AG04450 (cell line): ENCODE measurements at regions not wholly inside any gene's neighbourhood (a gene's known extent, or its start where the extent isn't known, plus 50 kb on each side); places are given as distances from the start of the nearest gene placed in this dataset.

Experiments
- CTCF ChIA-PET: fragments of 300-600, 350-600 bp; formaldehyde crosslinking; extraction: SDS; loops from one replicate; lab custom pipeline; 2022; ENCODE audit warnings: antibody characterized with exemption, inconsistent platforms; lab: Charles Lee
- POLR2A ChIA-PET: fragments of 350-600 bp; formaldehyde crosslinking; extraction: SDS; loops from one replicate; lab custom pipeline; 2021; ENCODE audit warnings: antibody characterized with exemption, inconsistent platforms; lab: Yijun Ruan, JAX
- DNase-seq: peaks from one replicate; pipeline ENCODE4 v3.0.0-alpha.2; 2011; ENCODE audit warnings: low read depth, low spot score
- H3K27ac ChIP-seq: one replicate; pipeline ENCODE4 v1.5.1; 2012; ENCODE audit warnings: low read depth, low read length, control low read depth
- H3K27me3 ChIP-seq: one replicate; pipeline ENCODE4 v1.6.0; 2012; ENCODE audit warnings: low read length; ENCODE audit not compliant: control insufficient read depth, insufficient read depth
- H3K4me3 ChIP-seq: 2 replicates; pipeline ENCODE4 v1.5.1; 2011; ENCODE audit warnings: mild to moderate bottlenecking, low read depth, low read length, control low read depth
- H3K9me3 ChIP-seq: 2 replicates; pipeline ENCODE4 v1.5.1; 2012; ENCODE audit warnings: low read length; ENCODE audit not compliant: control insufficient read depth, insufficient read depth
- TF ChIP-seq, protein P1 (sequence below): IDR thresholded peaks from 2 replicates; pipeline ENCODE4 v1.5.1; 2011; ENCODE audit warnings: low read depth, low read length, control low read depth, inconsistent platforms

- CTCF ChIA-PET, result no interaction called here
- Histone ChIP-seq H3K27ac (no peak overlapping the region), H3K27me3 (no peaks in the 10 kb centered on the region), H3K9me3 (peaks cover 13% of the 10 kb centered on the region), H3K4me3 (no peak overlapping the region)
- DNase-seq, result no peak
- POLR2A ChIA-PET, result no interaction called here
- TF ChIP-seq, protein P1, sequence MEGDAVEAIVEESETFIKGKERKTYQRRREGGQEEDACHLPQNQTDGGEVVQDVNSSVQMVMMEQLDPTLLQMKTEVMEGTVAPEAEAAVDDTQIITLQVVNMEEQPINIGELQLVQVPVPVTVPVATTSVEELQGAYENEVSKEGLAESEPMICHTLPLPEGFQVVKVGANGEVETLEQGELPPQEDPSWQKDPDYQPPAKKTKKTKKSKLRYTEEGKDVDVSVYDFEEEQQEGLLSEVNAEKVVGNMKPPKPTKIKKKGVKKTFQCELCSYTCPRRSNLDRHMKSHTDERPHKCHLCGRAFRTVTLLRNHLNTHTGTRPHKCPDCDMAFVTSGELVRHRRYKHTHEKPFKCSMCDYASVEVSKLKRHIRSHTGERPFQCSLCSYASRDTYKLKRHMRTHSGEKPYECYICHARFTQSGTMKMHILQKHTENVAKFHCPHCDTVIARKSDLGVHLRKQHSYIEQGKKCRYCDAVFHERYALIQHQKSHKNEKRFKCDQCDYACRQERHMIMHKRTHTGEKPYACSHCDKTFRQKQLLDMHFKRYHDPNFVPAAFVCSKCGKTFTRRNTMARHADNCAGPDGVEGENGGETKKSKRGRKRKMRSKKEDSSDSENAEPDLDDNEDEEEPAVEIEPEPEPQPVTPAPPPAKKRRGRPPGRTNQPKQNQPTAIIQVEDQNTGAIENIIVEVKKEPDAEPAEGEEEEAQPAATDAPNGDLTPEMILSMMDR, result no peak
These were observed 136.1 kb downstream of the DCAF12L2 start for GRCh38 chrX:126030021-126030420.

- ChIA-PET CTCF (no interaction called here), POLR2A (no interaction called here)
- Histone ChIP-seq H3K9me3 (peaks cover 16% of the 10 kb centered on the region), H3K27ac (no peak overlapping the region), H3K27me3 (no peaks in the 10 kb centered on the region), H3K4me3 (no peak overlapping the region)
- no peak for DNase-seq
- TF ChIP-seq, protein P1, result no peak
These were observed 102.1 kb downstream of the DCAF12L2 start for GRCh38 chrX:126063984-126064383.

GRCh38 chrX:126064901-126065541 is 101.1 kb downstream of the DCAF12L2 start:
- Histone ChIP-seq H3K27me3 (no peaks in the 10 kb centered on the region), H3K27ac (no peak overlapping the region), H3K4me3 (no peak overlapping the region), H3K9me3 (peaks cover 16% of the 10 kb centered on the region)
- no peak for DNase-seq
- POLR2A ChIA-PET, result no interaction called here
- CTCF ChIA-PET, result no interaction called here
- TF ChIP-seq, protein P1, result no peak

GRCh38 chrX:126065901-126066660 is 100.0 kb downstream of the DCAF12L2 start:
- Histone ChIP-seq H3K27me3 (no peaks in the 10 kb centered on the region), H3K9me3 (peaks cover 16% of the 10 kb centered on the region), H3K4me3 (no peak overlapping the region), H3K27ac (no peak overlapping the region)
- ChIA-PET CTCF (no interaction called here), POLR2A (no interaction called here)
- DNase-seq, result no peak
- TF ChIP-seq, protein P1, result no peak
